HepG2 (cell line): ENCODE measurements at regions not wholly inside any gene's neighbourhood (a gene's known extent, or its start where the extent isn't known, plus 50 kb on each side); places are given as distances from the start of the nearest gene placed in this dataset.

Experiments
- ATAC-seq: fragments of 200-7000 bp; cut with Tn5 transposase; 3 replicates; pipeline ENCODE4 v1.9.1; 2020; ENCODE audit warnings: mild to moderate bottlenecking, moderate library complexity
- BruUV-seq: library from RNA; stranded (reverse); fragments of 400-500 nt; replicated peaks from 2 replicates; lab custom pipeline; 2021; lab: Mats Ljungman, UMichigan
- CTCF ChIA-PET: fragments of 300-600 bp; formaldehyde crosslinking; extraction: SDS; loops from one replicate; lab custom pipeline; 2021; ENCODE audit warnings: low total read pairs, inconsistent platforms, low intra/inter-chr PET ratio; lab: Yijun Ruan, JAX
- POLR2A ChIA-PET: fragments of 350-600 bp; sonication (Branson Sonifier 250); formaldehyde crosslinking; loops from one replicate; lab custom pipeline; 2020; ENCODE audit warnings: antibody characterized with exemption, inconsistent platforms; lab: Yijun Ruan, JAX
- DNase-seq: peaks from one replicate; pipeline ENCODE4 v3.0.0-alpha.2; 2015; ENCODE audit warnings: low spot score
- FAIRE-seq: peaks from 3 replicates; lab custom pipeline; 2011; peaks lifted over from hg19 to GRCh38; lab: Jason Lieb, UNC
- H2AFZ ChIP-seq: one replicate; pipeline ENCODE4 v1.6.1; 2011; ENCODE audit warnings: low read length, inconsistent platforms
- H3K27ac ChIP-seq: fragments of 300-600 bp; 3 replicates; pipeline ENCODE4 v1.8.0; 2011; ENCODE audit warnings: mixed run types, mild to moderate bottlenecking, mixed read lengths, low read length, inconsistent platforms; ENCODE audit not compliant: insufficient read depth; ENCODE audit errors: extremely low read length
- H3K27me3 ChIP-seq, 2 experiments: fragments of 200-600 bp in 1 of 2; 2 replicates in 1 of 2; 3 replicates in 1 of 2; pipeline versions ENCODE4 v1.6.0 to v1.8.0; 2011; ENCODE audit warnings: low read length in 2 of 2, mild to moderate bottlenecking in 2 of 2, moderate library complexity in 2 of 2, inconsistent platforms in 1 of 2; ENCODE audit not compliant: insufficient read depth in 2 of 2, control insufficient read depth in 1 of 2
- H3K36me3 ChIP-seq, 2 experiments: fragments of 200-600 bp in 1 of 2; replicated peaks in 1 of 2; 2 replicates in 1 of 2; 3 replicates in 1 of 2; pipeline versions ENCODE4 v1.5.1 to v1.8.0; 2011; ENCODE audit warnings: low read length in 2 of 2, inconsistent platforms in 1 of 2; ENCODE audit not compliant: insufficient read depth in 2 of 2, control insufficient read depth in 1 of 2
- H3K4me1 ChIP-seq: 2 replicates; pipeline ENCODE4 v1.5.1; 2012; ENCODE audit warnings: low read length, inconsistent platforms; ENCODE audit not compliant: insufficient read depth
- H3K4me2 ChIP-seq: 2 replicates; pipeline ENCODE4 v1.6.0; 2011; ENCODE audit warnings: low read depth, low read length, inconsistent platforms
- H3K4me3 ChIP-seq, 3 experiments: fragments of 200-600 bp in 1 of 3; sonication (generic), shearing (Covaris generic) in 1 of 3; replicated peaks in 1 of 3; 2 replicates each; pipeline ENCODE4 v1.5.1; 2011 to 2016; ENCODE audit warnings: low read length in 3 of 3, inconsistent platforms in 2 of 3, low read depth in 2 of 3, mild to moderate bottlenecking in 2 of 3, control low read depth in 1 of 3, mixed read lengths in 1 of 3; ENCODE audit not compliant: insufficient read depth in 1 of 3
- H3K79me2 ChIP-seq: one replicate; pipeline ENCODE4 v1.6.1; 2011; ENCODE audit warnings: low read length, inconsistent platforms; ENCODE audit not compliant: insufficient read depth
- H3K9ac ChIP-seq: 2 replicates; pipeline ENCODE4 v1.6.0; 2011; ENCODE audit warnings: mild to moderate bottlenecking, low read depth, low read length, inconsistent platforms; ENCODE audit not compliant: insufficient read depth
- H3K9me3 ChIP-seq: 2 replicates; pipeline ENCODE4 v1.5.1; 2012; ENCODE audit warnings: mild to moderate bottlenecking, low read length
- H4K20me1 ChIP-seq: 2 replicates; pipeline ENCODE4 v1.6.0; 2011; ENCODE audit warnings: inconsistent platforms, mild to moderate bottlenecking, low read length, moderate library complexity; ENCODE audit not compliant: insufficient read depth
- NCOA2 ChIP-seq: sonication (generic); formaldehyde crosslinking; IDR thresholded peaks from 2 replicates; pipeline ENCODE4 v1.8.0; 2022; ENCODE audit warnings: inconsistent platforms
- WGBS: methylation state at CpG from one replicate; pipeline ENCODE4 v1.1.6; 2017; ENCODE audit warnings: low lambda C conversion rate; 5-methylcytosine and 5-hydroxymethylcytosine counted together
- in situ Hi-C: cut with HindIII; loops from 2 replicates; pipeline ENCODE4 v1.10.0; 2017; ENCODE audit warnings: low pct_unique_long_range_greater_than_20kb; ENCODE audit not compliant: extremely low pct_ligation_motif_present
- intact Hi-C: fragments of 100-400 bp; cut with micrococcal nuclease; formaldehyde crosslinking; loops from one replicate; pipeline ENCODE4 v1.10.0; 2022; ENCODE audit not compliant: unreplicated experiment
- TF ChIP-seq, protein P1 (sequence below): sonication (generic); formaldehyde crosslinking; IDR thresholded peaks from 2 replicates; pipeline ENCODE4 v1.5.1; 2020; ENCODE audit warnings: mild to moderate bottlenecking, missing genetic modification reagents, moderate library complexity

DNA sequence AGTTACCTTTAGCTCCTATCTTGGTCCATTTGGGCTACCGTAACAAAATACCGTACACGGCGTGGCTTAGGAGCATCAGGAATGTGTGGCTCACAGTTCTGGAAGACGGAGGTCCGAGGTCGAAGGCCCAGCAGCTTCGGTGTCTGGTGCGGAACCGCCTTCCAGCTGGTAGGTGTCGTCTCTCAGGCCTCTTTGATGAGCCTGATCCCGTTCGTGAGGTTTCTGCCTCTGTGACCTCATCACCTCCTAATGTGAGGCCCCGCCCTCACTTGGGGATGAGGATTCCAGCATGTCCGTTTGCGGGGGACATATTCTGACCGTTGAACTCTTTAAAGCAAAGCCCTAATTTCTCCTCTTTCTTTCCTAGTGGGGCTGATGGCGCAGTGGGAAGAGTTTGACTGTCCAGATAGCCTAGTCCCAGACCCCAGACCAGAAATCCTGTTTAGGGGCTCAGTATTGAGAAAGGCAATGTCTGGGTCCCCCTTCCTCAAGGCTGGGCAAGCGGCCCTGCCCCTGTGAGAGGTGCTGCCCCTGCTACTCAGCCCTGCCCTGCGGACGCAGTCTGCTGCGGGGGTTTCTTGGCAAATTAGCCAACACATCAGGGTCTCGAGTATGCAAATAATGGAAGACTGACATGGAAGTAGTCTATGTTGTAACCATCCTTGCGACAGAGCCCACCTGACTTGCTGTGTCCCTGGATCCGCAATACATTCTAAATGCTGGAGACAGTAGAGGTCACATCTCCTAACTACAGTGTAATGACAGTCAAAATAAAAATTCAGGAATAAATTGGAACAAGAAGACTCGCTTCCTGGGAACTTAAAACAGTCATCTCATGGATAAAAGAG is 128.0 kb downstream of the ASB1 start:
- H3K9ac ChIP-seq = no peak overlapping the region
- no peak overlapping the region for H3K4me2 ChIP-seq
- 70% methylated on average over 26 of the region's 26 CpGs for WGBS
- no peak for TF ChIP-seq NCOA2 (CRISPR knock-in tag)
- TF ChIP-seq, protein P1, sequence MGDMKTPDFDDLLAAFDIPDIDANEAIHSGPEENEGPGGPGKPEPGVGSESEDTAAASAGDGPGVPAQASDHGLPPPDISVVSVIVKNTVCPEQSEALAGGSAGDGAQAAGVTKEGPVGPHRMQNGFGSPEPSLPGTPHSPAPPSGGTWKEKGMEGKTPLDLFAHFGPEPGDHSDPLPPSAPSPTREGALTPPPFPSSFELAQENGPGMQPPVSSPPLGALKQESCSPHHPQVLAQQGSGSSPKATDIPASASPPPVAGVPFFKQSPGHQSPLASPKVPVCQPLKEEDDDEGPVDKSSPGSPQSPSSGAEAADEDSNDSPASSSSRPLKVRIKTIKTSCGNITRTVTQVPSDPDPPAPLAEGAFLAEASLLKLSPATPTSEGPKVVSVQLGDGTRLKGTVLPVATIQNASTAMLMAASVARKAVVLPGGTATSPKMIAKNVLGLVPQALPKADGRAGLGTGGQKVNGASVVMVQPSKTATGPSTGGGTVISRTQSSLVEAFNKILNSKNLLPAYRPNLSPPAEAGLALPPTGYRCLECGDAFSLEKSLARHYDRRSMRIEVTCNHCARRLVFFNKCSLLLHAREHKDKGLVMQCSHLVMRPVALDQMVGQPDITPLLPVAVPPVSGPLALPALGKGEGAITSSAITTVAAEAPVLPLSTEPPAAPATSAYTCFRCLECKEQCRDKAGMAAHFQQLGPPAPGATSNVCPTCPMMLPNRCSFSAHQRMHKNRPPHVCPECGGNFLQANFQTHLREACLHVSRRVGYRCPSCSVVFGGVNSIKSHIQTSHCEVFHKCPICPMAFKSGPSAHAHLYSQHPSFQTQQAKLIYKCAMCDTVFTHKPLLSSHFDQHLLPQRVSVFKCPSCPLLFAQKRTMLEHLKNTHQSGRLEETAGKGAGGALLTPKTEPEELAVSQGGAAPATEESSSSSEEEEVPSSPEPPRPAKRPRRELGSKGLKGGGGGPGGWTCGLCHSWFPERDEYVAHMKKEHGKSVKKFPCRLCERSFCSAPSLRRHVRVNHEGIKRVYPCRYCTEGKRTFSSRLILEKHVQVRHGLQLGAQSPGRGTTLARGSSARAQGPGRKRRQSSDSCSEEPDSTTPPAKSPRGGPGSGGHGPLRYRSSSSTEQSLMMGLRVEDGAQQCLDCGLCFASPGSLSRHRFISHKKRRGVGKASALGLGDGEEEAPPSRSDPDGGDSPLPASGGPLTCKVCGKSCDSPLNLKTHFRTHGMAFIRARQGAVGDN = peak; percentile 9; the same call in 1 of the 2 replicates
- FAIRE-seq (no peak), DNase-seq (no peak), ATAC-seq (no peak)
- in situ Hi-C loops = no loop called here
- H3K27me3 ChIP-seq = peaks cover 0 to 28% of the 10 kb centered on the region in 2 experiments; a peak in 4 of 5 replicates
- no TSS peak for BruUV-seq
- intact Hi-C loops = no loop called here
- CTCF ChIA-PET = no interaction called here
- no peaks in the 10 kb centered on the region for H3K36me3 ChIP-seq
- no peak overlapping the region for H3K27ac ChIP-seq
- H4K20me1 ChIP-seq = no peaks in the 10 kb centered on the region
- H3K9me3 ChIP-seq = no peaks in the 10 kb centered on the region
- H2AFZ ChIP-seq = no peak overlapping the region
- no peaks in the 10 kb centered on the region for H3K79me2 ChIP-seq
- POLR2A ChIA-PET = interaction anchor here (0.5 kb wide), 1 partner anchor 257 kb away, joined by 3 read pairs; no protein-coding TSS in a partner anchor
- H3K4me1 ChIP-seq = no peaks in the 10 kb centered on the region
- H3K4me3 ChIP-seq = no peak overlapping the region
